ENCODE measurements at regions not wholly inside any gene's neighbourhood (a gene's known extent, or its start where the extent isn't known, plus 50 kb on each side); places are given as distances from the start of the nearest gene placed in this dataset.

- no peak overlapping the region for H3K4me3 ChIP-seq
- H3K4me3 Mint-ChIP-seq = no peak overlapping the region
- TF ChIP-seq POLR2AphosphoS5 (IDR thresholded peaks at IDR 0.05; ENCODE audit: low read depth) (no peak), CREB1 (CRISPR knock-in tag; IDR thresholded peaks at IDR 0.05; ENCODE audit: low read depth) (no peak), CTCF (conservative IDR thresholded peaks at IDR 0.05; ENCODE audit: low read depth in 2 of 2) (no peak), ZNF114 (CRISPR knock-in tag; IDR thresholded peaks at IDR 0.05) (no peak), EZH2phosphoT487 (IDR thresholded peaks at IDR 0.05; ENCODE audit: unreplicated experiment) (no peak), ETS1 (IDR thresholded peaks at IDR 0.05) (no peak), EZH2 (IDR thresholded peaks at IDR 0.05; ENCODE audit: low read depth, unreplicated experiment) (no peak), ZNF462 (CRISPR knock-in tag; IDR thresholded peaks at IDR 0.05) (no peak), REST (IDR thresholded peaks at IDR 0.05; ENCODE audit: unreplicated experiment) (no peak), JUNB (IDR thresholded peaks at IDR 0.05; ENCODE audit: unreplicated experiment) (no peak)
- ATAC-seq (no peak), DNase-seq (ENCODE audit: low spot score) (no peak)
- H3K79me2 ChIP-seq (replicated peaks; ENCODE audit: insufficient read depth) = no peaks in the 10 kb centered on the region
- no peaks in the 10 kb centered on the region for H3K4me1 Mint-ChIP-seq
- peaks cover 2% of the 10 kb centered on the region for H3K27me3 Mint-ChIP-seq (ENCODE audit: insufficient read depth, low read depth, poor library complexity)
- peaks cover 16% of the 10 kb centered on the region for H3K9me3 Mint-ChIP-seq
- H3K27me3 ChIP-seq (ENCODE audit: insufficient read depth) = no peaks in the 10 kb centered on the region
- no peaks in the 10 kb centered on the region for H3F3A ChIP-seq (replicated peaks; ENCODE audit: low read depth)
- no peak overlapping the region for H3K27ac Mint-ChIP-seq
- no peaks in the 10 kb centered on the region for H3K4me1 ChIP-seq (ENCODE audit: insufficient read depth)
- H3K36me3 ChIP-seq (ENCODE audit: insufficient read depth) = no peaks in the 10 kb centered on the region
- H3K9me2 ChIP-seq (ENCODE audit: insufficient read depth) = peaks cover 5% of the 10 kb centered on the region; the same call in 1 of the 2 replicates
- no peak overlapping the region for H3K27ac ChIP-seq (ENCODE audit: low read depth)
- no peak overlapping the region for H2AFZ ChIP-seq
- H4K20me1 ChIP-seq (replicated peaks; ENCODE audit: insufficient read depth) = no peaks in the 10 kb centered on the region
- no peak overlapping the region for H3K4me2 ChIP-seq
- H3K36me3 Mint-ChIP-seq (ENCODE audit: low read depth) = 0 out of 3 replicates have a peak, but pooled peaks cover 6% of the 10 kb centered on the region
These were observed 274.4 kb downstream of the C11orf87 start for GRCh38 chr11:109696191-109696897.
